ENCODE measurements at regions not wholly inside any gene's neighbourhood (a gene's known extent, or its start where the extent isn't known, plus 50 kb on each side); places are given as distances from the start of the nearest gene placed in this dataset.

DNA sequence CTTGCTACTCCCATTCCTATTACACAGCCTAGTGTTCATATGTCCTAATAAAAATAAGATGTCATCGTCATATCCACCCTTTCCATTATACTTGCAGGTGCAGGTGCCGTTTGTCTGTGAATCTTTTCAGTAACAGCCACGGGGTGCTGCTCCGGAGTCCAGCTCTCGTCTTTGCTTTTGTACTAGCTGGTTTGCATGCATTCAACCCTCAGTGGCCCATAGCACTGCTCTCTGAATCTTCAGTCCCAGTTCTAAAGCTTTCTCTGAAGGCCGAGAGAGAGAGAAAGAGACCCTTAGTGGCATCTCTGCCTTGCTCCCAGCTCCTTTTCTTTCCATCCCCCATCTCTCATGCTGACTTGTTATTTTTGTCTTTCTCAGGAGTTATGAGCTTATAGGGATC is 468.5 kb downstream of the TMEM232 start:
- DNase-seq (ENCODE audit: low read depth) = no peak
- H3K4me3 ChIP-seq (ENCODE audit: low read length) = no peak overlapping the region
- TF ChIP-seq, protein P1, sequence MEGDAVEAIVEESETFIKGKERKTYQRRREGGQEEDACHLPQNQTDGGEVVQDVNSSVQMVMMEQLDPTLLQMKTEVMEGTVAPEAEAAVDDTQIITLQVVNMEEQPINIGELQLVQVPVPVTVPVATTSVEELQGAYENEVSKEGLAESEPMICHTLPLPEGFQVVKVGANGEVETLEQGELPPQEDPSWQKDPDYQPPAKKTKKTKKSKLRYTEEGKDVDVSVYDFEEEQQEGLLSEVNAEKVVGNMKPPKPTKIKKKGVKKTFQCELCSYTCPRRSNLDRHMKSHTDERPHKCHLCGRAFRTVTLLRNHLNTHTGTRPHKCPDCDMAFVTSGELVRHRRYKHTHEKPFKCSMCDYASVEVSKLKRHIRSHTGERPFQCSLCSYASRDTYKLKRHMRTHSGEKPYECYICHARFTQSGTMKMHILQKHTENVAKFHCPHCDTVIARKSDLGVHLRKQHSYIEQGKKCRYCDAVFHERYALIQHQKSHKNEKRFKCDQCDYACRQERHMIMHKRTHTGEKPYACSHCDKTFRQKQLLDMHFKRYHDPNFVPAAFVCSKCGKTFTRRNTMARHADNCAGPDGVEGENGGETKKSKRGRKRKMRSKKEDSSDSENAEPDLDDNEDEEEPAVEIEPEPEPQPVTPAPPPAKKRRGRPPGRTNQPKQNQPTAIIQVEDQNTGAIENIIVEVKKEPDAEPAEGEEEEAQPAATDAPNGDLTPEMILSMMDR (IDR thresholded peaks at IDR 0.05; ENCODE audit: insufficient read depth, low read depth, low read length, missing control alignments) = no peak

DNA sequence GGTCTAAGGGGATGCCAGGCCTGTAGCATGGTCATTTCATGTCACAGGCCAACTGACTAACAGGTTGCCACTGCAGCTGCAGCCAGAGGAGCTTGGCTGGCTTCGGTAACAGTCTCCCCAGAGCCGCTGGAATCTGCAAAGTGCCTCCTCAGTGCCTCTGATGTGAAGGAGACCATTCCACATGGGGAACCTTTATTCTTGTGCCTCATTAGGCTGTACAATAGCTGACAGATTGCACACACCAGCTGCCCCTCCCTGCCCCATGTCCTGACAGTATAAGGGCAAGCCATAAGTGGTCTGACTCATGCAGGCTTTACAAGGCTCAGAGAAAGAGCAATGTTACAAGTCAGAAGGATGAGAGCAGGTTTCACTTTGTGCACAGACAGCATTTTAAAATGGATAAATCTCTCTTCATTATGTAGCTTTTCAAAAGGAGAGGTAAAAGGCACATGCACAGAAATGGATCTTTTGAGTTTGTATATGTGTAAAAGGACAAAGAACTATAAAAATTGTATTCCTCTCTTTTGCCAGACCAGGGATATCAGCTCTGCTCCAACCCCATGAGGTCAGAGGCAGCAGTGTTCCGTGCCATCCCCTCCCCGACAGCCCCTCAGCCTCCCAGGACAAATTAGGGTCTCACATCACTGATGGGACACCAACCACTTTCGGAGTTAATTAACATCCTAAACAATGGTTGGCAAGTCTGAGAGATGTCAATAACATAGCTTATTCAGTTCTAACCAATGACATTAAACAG is 467.8 kb downstream of the TMEM232 start:
- TF ChIP-seq, protein P1 (IDR thresholded peaks at IDR 0.05; ENCODE audit: insufficient read depth, low read depth, low read length, missing control alignments) = no peak
- peak; percentile 74 for DNase-seq (ENCODE audit: low read depth)
- no peak overlapping the region for H3K4me3 ChIP-seq (ENCODE audit: low read length)

DNA sequence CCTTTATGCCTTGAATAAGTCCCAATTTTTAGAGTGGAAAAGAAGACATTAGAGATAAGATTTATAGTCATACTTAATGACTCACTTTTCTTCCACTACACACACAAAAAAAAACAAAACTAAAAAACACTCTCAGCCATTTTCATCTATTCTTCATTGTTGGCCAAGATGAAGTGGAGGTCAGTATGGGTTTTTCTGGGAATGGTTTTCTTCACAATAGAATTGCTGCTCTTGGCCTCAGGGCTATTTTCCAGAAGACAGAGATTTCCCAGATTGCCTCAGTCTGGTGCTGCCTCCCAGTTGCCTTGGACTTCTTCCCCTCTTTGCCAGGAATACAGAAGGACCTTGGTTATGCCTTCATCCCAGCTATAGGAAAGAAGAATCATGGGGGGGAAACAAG is 463.7 kb downstream of the TMEM232 start:
- DNase-seq (ENCODE audit: low read depth) = no peak
- TF ChIP-seq, protein P1 (IDR thresholded peaks at IDR 0.05; ENCODE audit: insufficient read depth, low read depth, low read length, missing control alignments) = no peak
- no peak overlapping the region for H3K4me3 ChIP-seq (ENCODE audit: low read length)

DNA sequence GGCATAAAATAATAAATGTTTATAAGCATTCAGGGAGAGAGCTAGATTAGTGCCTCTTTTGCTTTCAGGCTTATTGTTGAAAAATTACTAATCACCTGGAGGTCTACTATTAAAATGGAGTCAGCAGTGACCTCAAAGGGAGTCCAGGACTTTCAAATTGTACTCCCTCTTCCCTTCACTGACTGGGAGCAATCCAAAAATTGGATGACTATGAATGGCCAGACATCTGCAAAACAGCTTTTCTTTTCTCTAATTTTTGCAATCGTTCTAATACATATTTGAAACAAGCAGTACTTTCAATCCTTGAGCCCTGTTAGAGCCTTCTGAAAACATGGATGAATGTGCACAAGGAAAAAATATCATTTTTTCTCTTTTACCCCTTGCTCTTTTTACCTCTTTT is 461.8 kb downstream of the TMEM232 start:
- TF ChIP-seq, protein P1 (IDR thresholded peaks at IDR 0.05; ENCODE audit: insufficient read depth, low read depth, low read length, missing control alignments) = no peak
- H3K4me3 ChIP-seq (ENCODE audit: low read length) = no peak overlapping the region
- no peak for DNase-seq (ENCODE audit: low read depth)

DNA sequence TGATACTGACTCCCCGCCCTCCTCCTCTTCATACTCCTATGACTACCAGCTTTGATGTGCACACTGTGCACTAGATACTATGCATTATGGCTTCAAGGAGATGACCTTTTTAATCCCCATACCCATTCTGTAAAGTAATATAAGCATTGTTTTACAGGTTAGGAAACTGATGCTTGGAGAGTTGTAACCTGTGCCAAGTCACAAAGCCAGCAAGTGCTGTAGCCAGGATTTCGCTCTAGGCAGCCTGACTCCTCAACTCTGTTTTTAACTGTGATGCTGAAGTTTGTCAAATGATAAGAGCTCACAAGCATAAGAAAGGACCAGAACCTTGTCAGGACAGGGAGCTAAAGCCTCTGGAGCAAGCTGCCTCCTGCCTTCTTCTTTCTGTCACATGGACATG is 461.3 kb downstream of the TMEM232 start:
- DNase-seq (ENCODE audit: low read depth) = no peak
- no peak overlapping the region for H3K4me3 ChIP-seq (ENCODE audit: low read length)
- TF ChIP-seq, protein P1 (IDR thresholded peaks at IDR 0.05; ENCODE audit: insufficient read depth, low read depth, low read length, missing control alignments) = no peak

DNA sequence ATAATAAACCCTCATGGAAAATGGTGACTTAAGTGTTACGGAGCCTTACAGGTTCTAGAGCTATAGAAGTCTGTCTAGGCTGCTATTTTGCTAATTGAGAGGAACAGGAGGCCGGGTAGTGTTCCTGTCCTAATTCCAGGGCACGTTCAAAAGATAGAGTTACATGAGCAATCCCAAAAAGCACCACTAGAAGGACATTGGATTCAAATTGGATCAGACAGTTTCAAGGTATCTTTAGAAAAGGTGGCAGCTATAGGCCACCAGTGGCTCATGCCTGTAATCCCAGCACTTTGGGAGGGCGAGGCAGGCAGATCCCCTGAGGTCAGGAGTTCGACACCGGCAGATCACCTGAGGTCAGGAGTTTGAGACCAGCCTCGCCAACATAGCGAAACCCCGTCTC is 458.8 kb downstream of the TMEM232 start:
- H3K4me3 ChIP-seq (ENCODE audit: low read length) = no peak overlapping the region
- TF ChIP-seq, protein P1 (IDR thresholded peaks at IDR 0.05; ENCODE audit: insufficient read depth, low read depth, low read length, missing control alignments) = no peak
- DNase-seq (ENCODE audit: low read depth) = no peak

DNA sequence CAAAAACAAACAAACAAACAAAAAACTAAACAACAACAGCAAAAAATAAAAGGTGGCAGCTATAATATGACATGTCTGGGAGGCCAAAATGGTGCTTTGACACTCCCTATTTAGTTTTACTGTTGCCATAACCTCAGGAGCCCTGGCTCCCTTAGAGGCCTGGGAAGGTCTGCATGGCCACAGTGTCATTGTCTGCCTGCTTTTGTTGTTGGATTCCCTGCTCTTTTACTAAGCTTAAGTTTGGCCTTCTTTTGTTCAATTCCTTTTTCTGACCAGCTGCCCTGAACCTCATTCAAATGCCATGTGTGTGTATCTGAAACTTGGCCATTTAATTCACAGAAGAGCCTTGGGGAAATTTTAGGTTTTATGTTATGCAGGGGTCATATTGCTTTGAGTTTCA is 458.2 kb downstream of the TMEM232 start:
- TF ChIP-seq, protein P1 (IDR thresholded peaks at IDR 0.05; ENCODE audit: insufficient read depth, low read depth, low read length, missing control alignments) = no peak
- no peak overlapping the region for H3K4me3 ChIP-seq (ENCODE audit: low read length)
- no peak for DNase-seq (ENCODE audit: low read depth)

Data from epithelial cell of esophagus (primary cell).